Calu3 (cell line): ENCODE measurements at regions not wholly inside any gene's neighbourhood (a gene's known extent, or its start where the extent isn't known, plus 50 kb on each side); places are given as distances from the start of the nearest gene placed in this dataset.

Experiments used
- BruUV-seq: library from RNA; stranded (reverse); fragments of 400-500 nt; replicated peaks from 2 replicates; lab custom pipeline; 2021; lab: Mats Ljungman, UMichigan
- CTCF ChIA-PET: fragments of 300-600 bp; sonication (Branson Sonifier 250); formaldehyde crosslinking; loops from one replicate; lab custom pipeline; 2022; ENCODE audit warnings: antibody characterized with exemption; lab: Charles Lee
- DNase-seq: peaks from one replicate; pipeline ENCODE4 v3.0.0; 2022
- H3K27ac Mint-ChIP-seq: one replicate; pipeline ENCODE4 v1.8.0; 2022; ENCODE audit warnings: mixed read lengths; ENCODE audit not compliant: unreplicated experiment
- H3K27me3 Mint-ChIP-seq: one replicate; pipeline ENCODE4 v1.8.0; 2022; ENCODE audit warnings: mixed read lengths; ENCODE audit not compliant: unreplicated experiment
- H3K36me3 Mint-ChIP-seq: one replicate; pipeline ENCODE4 v1.8.0; 2022; ENCODE audit warnings: mild to moderate bottlenecking, moderate library complexity, mixed read lengths; ENCODE audit not compliant: insufficient read depth, unreplicated experiment
- H3K4me1 Mint-ChIP-seq: one replicate; pipeline ENCODE4 v1.8.0; 2022; ENCODE audit warnings: mild to moderate bottlenecking, low read depth, mixed read lengths; ENCODE audit not compliant: unreplicated experiment
- H3K4me3 Mint-ChIP-seq: one replicate; pipeline ENCODE4 v1.8.0; 2022; ENCODE audit warnings: mild to moderate bottlenecking, low read depth, moderate library complexity, mixed read lengths; ENCODE audit not compliant: unreplicated experiment
- H3K9me3 Mint-ChIP-seq: one replicate; pipeline ENCODE4 v1.8.0; 2022; ENCODE audit warnings: low read depth, mixed read lengths; ENCODE audit not compliant: unreplicated experiment
- CTCF ChIP-seq: fragments of 200-600 bp; IDR thresholded peaks from one replicate; pipeline ENCODE4 v1.8.0; 2022; ENCODE audit warnings: antibody characterized with exemption; ENCODE audit not compliant: unreplicated experiment
- intact Hi-C: fragments of 100-400 bp; cut with micrococcal nuclease; formaldehyde crosslinking; loops from one replicate; pipeline ENCODE4 v1.10.0; 2022; ENCODE audit not compliant: unreplicated experiment

- H3K27me3 Mint-ChIP-seq, result peaks cover 84% of the 10 kb centered on the region
Observed at GRCh38 chr11:116579857-116580727, 192.7 kb downstream of the BUD13 start.

GRCh38 chr11:116579031-116579653 lies 193.6 kb downstream of the BUD13 start:
- intact Hi-C loops, result no loop called here
- no peaks in the 10 kb centered on the region for H3K9me3 Mint-ChIP-seq
- H3K27me3 Mint-ChIP-seq, result peaks cover 75% of the 10 kb centered on the region
- no peak for DNase-seq
- TF ChIP-seq CTCF, result no peak
- BruUV-seq, result no TSS peak
- no peaks in the 10 kb centered on the region for H3K36me3 Mint-ChIP-seq
- no peak overlapping the region for H3K4me3 Mint-ChIP-seq
- H3K4me1 Mint-ChIP-seq, result no peaks in the 10 kb centered on the region
- H3K27ac Mint-ChIP-seq, result no peak overlapping the region
- CTCF ChIA-PET, result no interaction called here

More at GRCh38 chr11:116579857-116580727, 192.7 kb downstream of the BUD13 start:
- Mint-ChIP-seq H3K4me3 (no peak overlapping the region), H3K9me3 (no peaks in the 10 kb centered on the region), H3K4me1 (no peaks in the 10 kb centered on the region), H3K36me3 (no peaks in the 10 kb centered on the region), H3K27ac (no peak overlapping the region)
- DNase-seq, result no peak
- BruUV-seq, result no TSS peak
- intact Hi-C loops, result no loop called here
- TF ChIP-seq CTCF, result no peak
- CTCF ChIA-PET, result no interaction called here

GRCh38 chr11:116577956-116578355 lies 194.8 kb downstream of the BUD13 start:
- H3K4me3 Mint-ChIP-seq, result no peak overlapping the region
- TF ChIP-seq CTCF, result no peak
- H3K27me3 Mint-ChIP-seq, result peaks cover 63% of the 10 kb centered on the region
- no peaks in the 10 kb centered on the region for H3K4me1 Mint-ChIP-seq
- no peaks in the 10 kb centered on the region for H3K36me3 Mint-ChIP-seq
- CTCF ChIA-PET, result no interaction called here
- DNase-seq, result no peak
- no peaks in the 10 kb centered on the region for H3K9me3 Mint-ChIP-seq
- BruUV-seq, result no TSS peak
- H3K27ac Mint-ChIP-seq, result no peak overlapping the region
- intact Hi-C loops, result no loop called here

- no peak overlapping the region for H3K4me3 Mint-ChIP-seq
- H3K27me3 Mint-ChIP-seq, result peaks cover 56% of the 10 kb centered on the region
- H3K27ac Mint-ChIP-seq, result no peak overlapping the region
- no peaks in the 10 kb centered on the region for H3K4me1 Mint-ChIP-seq
- no peaks in the 10 kb centered on the region for H3K9me3 Mint-ChIP-seq
- H3K36me3 Mint-ChIP-seq, result no peaks in the 10 kb centered on the region
- CTCF ChIA-PET, result no interaction called here
- intact Hi-C loops, result no loop called here
- BruUV-seq, result no TSS peak
- DNase-seq, result no peak
- TF ChIP-seq CTCF, result no peak
Observed at GRCh38 chr11:116577273-116577672, 195.5 kb downstream of the BUD13 start.
